WTC11 (cell line): ENCODE measurements at regions not wholly inside any gene's neighbourhood (a gene's known extent, or its start where the extent isn't known, plus 50 kb on each side); places are given as distances from the start of the nearest gene placed in this dataset.

Experiments
- ATAC-seq: fragments of 200-7000 bp; cut with Tn5 transposase; 2 replicates; pipeline ENCODE4 v1.10.0; 2021; ENCODE audit warnings: mild to moderate bottlenecking, moderate library complexity
- CTCF ChIA-PET: fragments of 300-600 bp; sonication (Branson Sonifier 250); formaldehyde crosslinking; loops from one replicate; lab custom pipeline; 2021; ENCODE audit warnings: antibody characterized with exemption; lab: Charles Lee
- POLR2A ChIA-PET: fragments of 350-600 bp; sonication (Branson Sonifier 250); formaldehyde crosslinking; loops from one replicate; lab custom pipeline; 2021; ENCODE audit warnings: antibody characterized with exemption; lab: Charles Lee
- DNase-seq: peaks from one replicate; pipeline ENCODE4 v3.0.0; 2021; ENCODE audit warnings: low spot score
- H3K27ac Mint-ChIP-seq: 2 replicates; pipeline ENCODE4 v1.8.0; 2021; ENCODE audit warnings: mixed read lengths
- H3K27me3 Mint-ChIP-seq: 2 replicates; pipeline ENCODE4 v1.8.0; 2021; ENCODE audit warnings: low read depth, mild to moderate bottlenecking, moderate library complexity, mixed read lengths
- H3K36me3 Mint-ChIP-seq: 2 replicates; pipeline ENCODE4 v1.8.0; 2021; ENCODE audit warnings: mixed read lengths
- H3K4me1 Mint-ChIP-seq: 2 replicates; pipeline ENCODE4 v1.8.0; 2022; ENCODE audit warnings: mixed read lengths
- H3K4me3 Mint-ChIP-seq: 2 replicates; pipeline ENCODE4 v1.8.0; 2021; ENCODE audit warnings: mild to moderate bottlenecking, moderate library complexity, mixed read lengths
- H3K9me3 Mint-ChIP-seq: 2 replicates; pipeline ENCODE4 v1.8.0; 2021; ENCODE audit warnings: mixed read lengths
- AFF4 ChIP-seq: sonication (generic); formaldehyde crosslinking; IDR thresholded peaks from 2 replicates; pipeline ENCODE4 v1.8.1; 2023; ENCODE audit warnings: mild to moderate bottlenecking, missing genetic modification reagents, borderline replicate concordance
- ATF3 ChIP-seq: sonication (generic); formaldehyde crosslinking; conservative IDR thresholded peaks from 2 replicates; pipeline ENCODE4 v1.8.1; 2022; ENCODE audit warnings: mild to moderate bottlenecking, missing genetic modification reagents
- FOXJ3 ChIP-seq: sonication (generic); formaldehyde crosslinking; IDR thresholded peaks from 2 replicates; pipeline ENCODE4 v1.9.0; 2021; ENCODE audit warnings: missing genetic modification reagents, mild to moderate bottlenecking, borderline replicate concordance
- GRHL2 ChIP-seq: fragments of 250-450 bp; sonication (Bioruptor Pico); IDR thresholded peaks from 2 replicates; pipeline ENCODE4 v1.8.0; 2022; ENCODE audit warnings: mild to moderate bottlenecking, moderate library complexity; ENCODE audit not compliant: insufficient replicate concordance, severe bottlenecking
- HMGXB4 ChIP-seq: sonication (generic); formaldehyde crosslinking; IDR thresholded peaks from 2 replicates; pipeline ENCODE4 v1.8.1; 2023; ENCODE audit warnings: mild to moderate bottlenecking, moderate library complexity, missing genetic modification reagents
- PRDM15 ChIP-seq: sonication (generic); formaldehyde crosslinking; IDR thresholded peaks from 2 replicates; pipeline ENCODE4 v1.8.0; 2022; ENCODE audit warnings: missing genetic modification reagents
- TP53 ChIP-seq: sonication (generic); formaldehyde crosslinking; IDR thresholded peaks from 2 replicates; pipeline ENCODE4 v1.8.1; 2023; ENCODE audit warnings: mild to moderate bottlenecking, missing genetic modification reagents
- ZBTB21 ChIP-seq: sonication (generic); formaldehyde crosslinking; IDR thresholded peaks from 2 replicates; pipeline ENCODE4 v1.8.1; 2023; ENCODE audit warnings: mild to moderate bottlenecking, missing genetic modification reagents, borderline replicate concordance
- ZNF281 ChIP-seq: sonication (generic); formaldehyde crosslinking; IDR thresholded peaks from 2 replicates; pipeline ENCODE4 v1.8.0; 2023; ENCODE audit warnings: mild to moderate bottlenecking, missing genetic modification reagents
- ZSCAN18 ChIP-seq: fragments of 250-450 bp; sonication (Bioruptor Pico); IDR thresholded peaks from 2 replicates; pipeline ENCODE4 v2.1.2; 2022; ENCODE audit warnings: mild to moderate bottlenecking, moderate library complexity

GRCh38 chr12:30515351-30515750, 180.3 kb downstream of the IPO8 start (continued):
- TF ChIP-seq ZNF281 (CRISPR knock-in tag) (no peak), PRDM15 (CRISPR knock-in tag) (no peak), TP53 (no peak), FOXJ3 (CRISPR knock-in tag) (no peak), HMGXB4 (CRISPR knock-in tag) (no peak), ZSCAN18 (CRISPR knock-in tag) (no peak), GRHL2 (CRISPR knock-in tag) (no peak), ATF3 (CRISPR knock-in tag) (no peak), ZBTB21 (CRISPR knock-in tag) (no peak)

GRCh38 chr12:30514666-30515065, 181.0 kb downstream of the IPO8 start:
- no peaks in the 10 kb centered on the region for H3K36me3 Mint-ChIP-seq
- TF ChIP-seq AFF4 (CRISPR knock-in tag) (no peak), ZSCAN18 (CRISPR knock-in tag) (no peak)
- TF ChIP-seq, all 79 proteins: peak for 0
- DNase-seq = no peak
- ATAC-seq = no peak
- ChIA-PET POLR2A (no interaction called here), CTCF (no interaction called here)
- Mint-ChIP-seq H3K27ac (no peak overlapping the region), H3K4me1 (peaks cover 19% of the 10 kb centered on the region), H3K27me3 (no peaks in the 10 kb centered on the region), H3K9me3 (no peaks in the 10 kb centered on the region), H3K4me3 (no peak overlapping the region)
